ENCODE measurements at regions not wholly inside any gene's neighbourhood (a gene's known extent, or its start where the extent isn't known, plus 50 kb on each side); places are given as distances from the start of the nearest gene placed in this dataset.
"Not testable (repeated sequence)": the region's sequence is repeated elsewhere in the genome, so short reads cannot be mapped to it uniquely, and the experiment has no call there.

- H3K9me3 Mint-ChIP-seq, DNase-seq, H3K4me3 Mint-ChIP-seq, H3K27ac Mint-ChIP-seq, H3K36me3 Mint-ChIP-seq, H3K4me1 Mint-ChIP-seq: not testable (repeated sequence)
- H3K27me3 Mint-ChIP-seq, result peaks cover 13% of the 10 kb centered on the region
These were observed 99.5 kb upstream of the LRPAP1 start for GRCh38 chr4:3631544-3632266.

GRCh38 chr4:3630598-3631543 is 98.6 kb upstream of the LRPAP1 start:
- H3K4me3 Mint-ChIP-seq, result no peak overlapping the region

GRCh38 chr4:3630136-3630597 is 97.9 kb upstream of the LRPAP1 start:
- Mint-ChIP-seq H3K27me3 (peaks cover 15% of the 10 kb centered on the region), H3K9me3 (no peaks in the 10 kb centered on the region), H3K4me3 (no peak overlapping the region), H3K4me1 (no peaks in the 10 kb centered on the region), H3K36me3 (no peaks in the 10 kb centered on the region), H3K27ac (peak overlapping the region; percentile 16)
- no peak for DNase-seq

More at GRCh38 chr4:3630598-3631543, 98.6 kb upstream of the LRPAP1 start:
- no peak overlapping the region for H3K27ac Mint-ChIP-seq
- H3K4me1 Mint-ChIP-seq, result no peaks in the 10 kb centered on the region
- no peaks in the 10 kb centered on the region for H3K9me3 Mint-ChIP-seq
- peaks cover 9% of the 10 kb centered on the region for H3K27me3 Mint-ChIP-seq
- H3K36me3 Mint-ChIP-seq, result no peaks in the 10 kb centered on the region
- no peak for DNase-seq

- H3K9me3 Mint-ChIP-seq, result no peaks in the 10 kb centered on the region
- no peak for DNase-seq
- no peaks in the 10 kb centered on the region for H3K4me1 Mint-ChIP-seq
- no peaks in the 10 kb centered on the region for H3K36me3 Mint-ChIP-seq
- H3K27me3 Mint-ChIP-seq, result peaks cover 20% of the 10 kb centered on the region
- H3K27ac Mint-ChIP-seq, result no peak overlapping the region
- H3K4me3 Mint-ChIP-seq, result no peak overlapping the region
These were observed 97.4 kb upstream of the LRPAP1 start for GRCh38 chr4:3629665-3630064.

- peaks cover 24% of the 10 kb centered on the region for H3K27me3 Mint-ChIP-seq
- not testable (repeated sequence) for H3K9me3 Mint-ChIP-seq, H3K36me3 Mint-ChIP-seq, H3K27ac Mint-ChIP-seq, DNase-seq, H3K4me3 Mint-ChIP-seq, H3K4me1 Mint-ChIP-seq
These were observed 97.0 kb upstream of the LRPAP1 start for GRCh38 chr4:3629176-3629575.

- H3K9me3 Mint-ChIP-seq, result no peaks in the 10 kb centered on the region
- H3K4me3 Mint-ChIP-seq, result no peak overlapping the region
- H3K36me3 Mint-ChIP-seq, result no peaks in the 10 kb centered on the region
- DNase-seq, result no peak
- H3K27me3 Mint-ChIP-seq, result peaks cover 27% of the 10 kb centered on the region
- no peaks in the 10 kb centered on the region for H3K4me1 Mint-ChIP-seq
- H3K27ac Mint-ChIP-seq, result no peak overlapping the region
These were observed 96.6 kb upstream of the LRPAP1 start for GRCh38 chr4:3628868-3629175.

GRCh38 chr4:3627967-3628867 is 96.0 kb upstream of the LRPAP1 start:
- not testable (repeated sequence) for H3K27ac Mint-ChIP-seq, DNase-seq, H3K36me3 Mint-ChIP-seq, H3K9me3 Mint-ChIP-seq, H3K4me1 Mint-ChIP-seq, H3K4me3 Mint-ChIP-seq
- H3K27me3 Mint-ChIP-seq, result peaks cover 31% of the 10 kb centered on the region

DNA sequence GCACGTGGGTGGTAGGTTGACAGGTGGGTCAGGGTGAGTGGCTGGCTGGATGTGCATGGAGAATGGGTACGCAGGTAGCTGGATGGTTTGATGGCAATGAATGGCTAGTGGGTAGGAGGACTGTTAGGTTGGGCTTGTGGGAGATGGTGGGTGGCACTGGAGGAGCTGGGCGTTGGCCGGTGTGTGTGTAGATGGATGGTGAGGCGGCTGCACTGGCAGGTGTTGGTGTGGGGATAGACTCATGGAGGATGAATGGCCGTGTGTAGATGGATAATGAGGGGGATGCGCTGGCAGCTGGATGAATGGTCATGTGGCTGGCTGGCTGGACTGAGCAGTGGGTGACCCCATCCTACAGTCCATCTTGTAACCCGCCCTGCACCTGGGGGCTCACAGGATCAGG is 95.2 kb upstream of the LRPAP1 start:
- not testable (repeated sequence) for H3K36me3 Mint-ChIP-seq, H3K4me3 Mint-ChIP-seq, H3K27ac Mint-ChIP-seq, H3K4me1 Mint-ChIP-seq, DNase-seq, H3K9me3 Mint-ChIP-seq
- peaks cover 39% of the 10 kb centered on the region for H3K27me3 Mint-ChIP-seq

DNA sequence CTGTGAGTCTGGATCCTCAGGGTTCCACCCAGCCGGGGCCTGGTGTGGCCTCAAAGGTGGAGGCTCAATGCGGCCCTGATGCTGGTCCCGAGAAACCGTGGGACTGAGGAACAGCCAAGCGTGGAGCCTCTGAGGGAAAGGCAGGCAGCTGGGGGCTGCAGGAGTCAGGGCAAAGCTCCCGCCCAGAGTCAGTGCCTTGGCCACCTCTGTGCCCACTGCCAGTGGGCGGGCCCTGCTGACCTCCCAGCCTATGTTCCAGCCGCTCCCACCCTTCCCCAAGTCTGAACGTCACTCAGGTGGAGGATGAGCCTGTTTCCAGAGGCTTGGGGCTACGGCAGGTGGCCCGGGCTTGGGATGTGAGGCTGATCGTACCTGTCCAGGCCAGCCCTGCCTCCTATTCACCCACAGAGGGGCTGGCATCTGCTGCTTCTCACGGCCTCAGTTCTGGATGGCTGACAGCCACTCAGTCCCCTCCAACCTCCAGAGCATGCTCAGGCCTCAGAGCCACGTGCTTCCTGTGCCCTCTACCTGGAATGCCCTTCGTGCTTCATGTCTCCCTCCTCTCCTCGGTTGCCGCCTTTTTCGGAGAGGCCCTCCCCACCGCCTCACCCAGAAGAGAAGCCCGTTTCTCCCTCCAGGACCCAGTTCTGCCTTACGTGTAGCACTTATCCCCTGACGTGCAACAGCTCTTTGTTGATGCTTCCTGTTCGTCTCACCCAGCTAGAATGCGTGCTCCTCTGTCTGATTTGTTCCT is 94.1 kb upstream of the LRPAP1 start:
- not testable (repeated sequence) for H3K4me3 Mint-ChIP-seq, DNase-seq, H3K27ac Mint-ChIP-seq, H3K36me3 Mint-ChIP-seq, H3K4me1 Mint-ChIP-seq, H3K9me3 Mint-ChIP-seq
- H3K27me3 Mint-ChIP-seq, result peaks cover 39% of the 10 kb centered on the region

- H3K4me3 Mint-ChIP-seq, H3K9me3 Mint-ChIP-seq, H3K27ac Mint-ChIP-seq, H3K4me1 Mint-ChIP-seq, DNase-seq, H3K36me3 Mint-ChIP-seq: not testable (repeated sequence)
- H3K27me3 Mint-ChIP-seq, result peaks cover 39% of the 10 kb centered on the region
These were observed 93.2 kb upstream of the LRPAP1 start for GRCh38 chr4:3625286-3625875.

GRCh38 chr4:3623809-3624329 is 91.6 kb upstream of the LRPAP1 start:
- not testable (repeated sequence) for DNase-seq, H3K4me1 Mint-ChIP-seq, H3K27ac Mint-ChIP-seq, H3K4me3 Mint-ChIP-seq, H3K9me3 Mint-ChIP-seq, H3K36me3 Mint-ChIP-seq
- peaks cover 33% of the 10 kb centered on the region for H3K27me3 Mint-ChIP-seq

DNA sequence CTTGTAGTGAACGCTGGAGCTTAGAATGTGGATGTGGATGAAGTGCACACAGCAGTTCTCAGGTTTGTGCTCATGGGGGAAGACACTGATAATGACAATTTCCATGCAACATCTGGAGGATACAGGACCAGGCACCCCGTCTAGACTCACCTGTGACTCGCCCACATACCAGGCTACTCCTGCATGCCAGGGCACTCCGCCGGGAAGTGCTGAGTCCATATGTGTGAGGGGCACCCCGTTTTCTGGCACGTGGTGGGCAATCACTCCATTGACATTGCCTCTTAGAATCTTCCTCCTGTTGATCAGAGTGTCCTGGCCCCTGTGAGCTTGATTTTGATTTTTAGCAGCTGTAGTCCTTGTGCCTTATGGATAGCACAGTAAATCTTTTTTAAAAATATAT is 90.9 kb upstream of the LRPAP1 start:
- H3K4me1 Mint-ChIP-seq, result no peaks in the 10 kb centered on the region
- peaks cover 39% of the 10 kb centered on the region for H3K27me3 Mint-ChIP-seq

GRCh38 chr4:3620365-3620764 is 88.1 kb upstream of the LRPAP1 start:
- not testable (repeated sequence) for H3K4me3 Mint-ChIP-seq, H3K27ac Mint-ChIP-seq, H3K9me3 Mint-ChIP-seq, DNase-seq, H3K4me1 Mint-ChIP-seq, H3K36me3 Mint-ChIP-seq
- H3K27me3 Mint-ChIP-seq, result peaks cover 45% of the 10 kb centered on the region

More for the DNA sequence above, 90.9 kb upstream of the LRPAP1 start:
- Mint-ChIP-seq H3K27ac (no peak overlapping the region), H3K36me3 (no peaks in the 10 kb centered on the region), H3K4me3 (no peak overlapping the region), H3K9me3 (no peaks in the 10 kb centered on the region)
- no peak for DNase-seq

GRCh38 chr4:3619698-3620097 is 87.5 kb upstream of the LRPAP1 start:
- not testable (repeated sequence) for H3K36me3 Mint-ChIP-seq, H3K4me1 Mint-ChIP-seq, DNase-seq, H3K9me3 Mint-ChIP-seq, H3K4me3 Mint-ChIP-seq, H3K27ac Mint-ChIP-seq
- H3K27me3 Mint-ChIP-seq, result peaks cover 38% of the 10 kb centered on the region
